GM23338 (cell line): ENCODE measurements at regions not wholly inside any gene's neighbourhood (a gene's known extent, or its start where the extent isn't known, plus 50 kb on each side); places are given as distances from the start of the nearest gene placed in this dataset.

ENCODE experiments used
- JUNB ChIP-seq: IDR thresholded peaks from one replicate; pipeline ENCODE4 v1.6.1; 2016; ENCODE audit warnings: antibody characterized with exemption; ENCODE audit not compliant: unreplicated experiment
- TF ChIP-seq, protein P1 (sequence below), 2 experiments: fragments of 200-600 bp in 1 of 2; sonication (generic) in 1 of 2; conservative IDR thresholded peaks; 2 replicates each; pipeline versions ENCODE4 v1.5.1 to v1.6.1; 2016 to 2017; ENCODE audit warnings: antibody characterized with exemption in 2 of 2, low read depth in 2 of 2, mild to moderate bottlenecking in 2 of 2, moderate library complexity in 1 of 2

DNA sequence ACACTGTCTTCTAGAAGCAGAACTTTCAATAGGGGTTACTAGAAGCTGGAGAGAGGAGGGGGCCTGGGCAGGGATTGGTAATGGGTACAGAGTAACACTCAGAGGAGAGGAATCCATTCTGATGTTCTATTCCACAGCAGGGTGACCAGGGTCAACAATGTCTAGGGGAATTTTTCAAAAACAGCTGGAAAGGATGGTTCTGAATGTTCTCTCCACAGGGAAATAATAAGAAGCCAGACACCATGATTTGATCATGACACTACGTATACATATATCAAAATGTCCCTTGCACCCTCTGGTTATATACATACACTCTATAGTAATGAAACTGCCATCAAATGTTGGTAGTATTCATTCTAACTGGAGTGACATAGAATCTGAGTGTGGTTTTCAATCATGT lies 111.2 kb upstream of the TOP3B start:
- TF ChIP-seq, protein P1, sequence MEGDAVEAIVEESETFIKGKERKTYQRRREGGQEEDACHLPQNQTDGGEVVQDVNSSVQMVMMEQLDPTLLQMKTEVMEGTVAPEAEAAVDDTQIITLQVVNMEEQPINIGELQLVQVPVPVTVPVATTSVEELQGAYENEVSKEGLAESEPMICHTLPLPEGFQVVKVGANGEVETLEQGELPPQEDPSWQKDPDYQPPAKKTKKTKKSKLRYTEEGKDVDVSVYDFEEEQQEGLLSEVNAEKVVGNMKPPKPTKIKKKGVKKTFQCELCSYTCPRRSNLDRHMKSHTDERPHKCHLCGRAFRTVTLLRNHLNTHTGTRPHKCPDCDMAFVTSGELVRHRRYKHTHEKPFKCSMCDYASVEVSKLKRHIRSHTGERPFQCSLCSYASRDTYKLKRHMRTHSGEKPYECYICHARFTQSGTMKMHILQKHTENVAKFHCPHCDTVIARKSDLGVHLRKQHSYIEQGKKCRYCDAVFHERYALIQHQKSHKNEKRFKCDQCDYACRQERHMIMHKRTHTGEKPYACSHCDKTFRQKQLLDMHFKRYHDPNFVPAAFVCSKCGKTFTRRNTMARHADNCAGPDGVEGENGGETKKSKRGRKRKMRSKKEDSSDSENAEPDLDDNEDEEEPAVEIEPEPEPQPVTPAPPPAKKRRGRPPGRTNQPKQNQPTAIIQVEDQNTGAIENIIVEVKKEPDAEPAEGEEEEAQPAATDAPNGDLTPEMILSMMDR (conservative IDR thresholded peaks at IDR 0.05; ENCODE audit: low read depth in 2 of 2): no peak
- TF ChIP-seq JUNB: no peak
